ENCODE measurements at regions not wholly inside any gene's neighbourhood (a gene's known extent, or its start where the extent isn't known, plus 50 kb on each side); places are given as distances from the start of the nearest gene placed in this dataset.

DNA sequence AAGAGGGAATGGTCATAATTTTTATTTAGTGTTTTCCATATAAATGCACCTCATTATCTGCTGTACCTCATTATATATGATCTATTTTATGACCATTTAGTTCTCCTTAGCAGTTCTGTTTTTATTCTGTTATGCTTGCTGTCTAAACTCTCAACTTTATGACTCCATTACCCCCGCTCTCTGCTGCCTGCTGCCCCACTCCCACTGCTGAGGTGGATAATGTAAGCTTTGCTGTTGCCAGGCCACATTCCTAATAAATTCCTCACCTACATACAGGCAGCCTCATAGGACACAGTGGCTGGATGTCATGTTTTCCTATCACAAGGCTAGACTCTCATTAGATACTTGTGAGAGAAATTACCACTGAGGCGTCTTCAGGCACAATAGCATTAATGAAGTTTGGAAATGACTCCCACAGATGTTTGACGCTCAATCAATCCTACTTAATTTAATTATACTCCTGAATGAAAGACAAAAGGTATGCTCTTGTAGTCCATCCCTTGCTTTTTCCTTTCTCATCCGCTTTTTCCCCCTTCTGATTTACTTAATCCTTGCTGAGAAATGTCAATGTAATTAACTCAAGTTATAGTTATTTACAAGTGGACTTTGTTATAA is 497.5 kb upstream of the IGFBP7 start:
- no peak overlapping the region for H3K4ac ChIP-seq (ENCODE audit: low read depth, low read length)
- H2BK12ac ChIP-seq (ENCODE audit: insufficient read length, low read depth, low read length), result no peak overlapping the region
- H4K20me1 ChIP-seq (ENCODE audit: control insufficient read depth, insufficient read depth, insufficient read length), result no peaks in the 10 kb centered on the region
- WGBS (ENCODE audit: extremely low coverage, insufficient read length, low lambda C conversion rate), result no CpG with 5 or more reads among the region's 4 CpGs
- no peak overlapping the region for H3K27ac Mint-ChIP-seq
- H3K79me2 ChIP-seq (ENCODE audit: insufficient read depth, low read length), result no peaks in the 10 kb centered on the region
- DNase-seq, result no peak
- H2AK5ac ChIP-seq (ENCODE audit: insufficient read length, low read length), result no peak overlapping the region
- H3K4me1 Mint-ChIP-seq, result peaks cover 4 to 6% of the 10 kb centered on the region in 2 experiments; a peak in 3 of 4 replicates
- H4K91ac ChIP-seq (ENCODE audit: insufficient read length, low read depth, low read length), result no peak overlapping the region
- no peak overlapping the region for H4K5ac ChIP-seq (ENCODE audit: insufficient read length, low read depth, low read length)
- H3K14ac ChIP-seq (ENCODE audit: insufficient read depth, low read length), result no peak overlapping the region
- no peak overlapping the region for H2BK15ac ChIP-seq (ENCODE audit: low read depth, low read length)
- no peak overlapping the region for H3K4me2 ChIP-seq (ENCODE audit: insufficient read depth, insufficient read length, low read length)
- H2BK120ac ChIP-seq (ENCODE audit: low read depth, low read length, poor library complexity, severe bottlenecking), result no peak overlapping the region
- H3K27me3 ChIP-seq (ENCODE audit: insufficient read depth, low read length), result no peaks in the 10 kb centered on the region
- no peak overlapping the region for H2BK5ac ChIP-seq (ENCODE audit: insufficient read length, low read length)
- H3K27me3 Mint-ChIP-seq (ENCODE audit: low read depth), result no peaks in the 10 kb centered on the region
- H3K23ac ChIP-seq (ENCODE audit: insufficient read length, low read depth, low read length), result no peak overlapping the region
- H3K23me2 ChIP-seq (ENCODE audit: insufficient read length, low read depth, low read length, poor library complexity, severe bottlenecking), result no peaks in the 10 kb centered on the region
- no peak overlapping the region for H3T11ph ChIP-seq (ENCODE audit: low read length)
- H3K27ac ChIP-seq (ENCODE audit: insufficient read length, low read depth, low read length), result no peak overlapping the region
- H3K4me1 ChIP-seq (ENCODE audit: insufficient read depth, low read length), result no peaks in the 10 kb centered on the region
- no peaks in the 10 kb centered on the region for H3K79me1 ChIP-seq (ENCODE audit: insufficient read depth, low read depth, low read length, poor library complexity, severe bottlenecking)
- H2BK20ac ChIP-seq (ENCODE audit: low read depth, low read length, poor library complexity, severe bottlenecking), result no peak overlapping the region
- no peak overlapping the region for H3K18ac ChIP-seq (ENCODE audit: insufficient read length, low read depth, low read length)
- H3K56ac ChIP-seq (ENCODE audit: insufficient read length, low read depth, low read length), result no peak overlapping the region
- H3K4me3 Mint-ChIP-seq, result no peak overlapping the region
- no peak overlapping the region for H3K9ac ChIP-seq (ENCODE audit: extremely low read depth, insufficient read length, low read length)
- H3K9me3 ChIP-seq (ENCODE audit: control insufficient read depth, low read depth, low read length), result no peaks in the 10 kb centered on the region
- TF ChIP-seq, protein P1, sequence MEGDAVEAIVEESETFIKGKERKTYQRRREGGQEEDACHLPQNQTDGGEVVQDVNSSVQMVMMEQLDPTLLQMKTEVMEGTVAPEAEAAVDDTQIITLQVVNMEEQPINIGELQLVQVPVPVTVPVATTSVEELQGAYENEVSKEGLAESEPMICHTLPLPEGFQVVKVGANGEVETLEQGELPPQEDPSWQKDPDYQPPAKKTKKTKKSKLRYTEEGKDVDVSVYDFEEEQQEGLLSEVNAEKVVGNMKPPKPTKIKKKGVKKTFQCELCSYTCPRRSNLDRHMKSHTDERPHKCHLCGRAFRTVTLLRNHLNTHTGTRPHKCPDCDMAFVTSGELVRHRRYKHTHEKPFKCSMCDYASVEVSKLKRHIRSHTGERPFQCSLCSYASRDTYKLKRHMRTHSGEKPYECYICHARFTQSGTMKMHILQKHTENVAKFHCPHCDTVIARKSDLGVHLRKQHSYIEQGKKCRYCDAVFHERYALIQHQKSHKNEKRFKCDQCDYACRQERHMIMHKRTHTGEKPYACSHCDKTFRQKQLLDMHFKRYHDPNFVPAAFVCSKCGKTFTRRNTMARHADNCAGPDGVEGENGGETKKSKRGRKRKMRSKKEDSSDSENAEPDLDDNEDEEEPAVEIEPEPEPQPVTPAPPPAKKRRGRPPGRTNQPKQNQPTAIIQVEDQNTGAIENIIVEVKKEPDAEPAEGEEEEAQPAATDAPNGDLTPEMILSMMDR (conservative IDR thresholded peaks at IDR 0.05), result no peak
- H3K9me3 Mint-ChIP-seq, result no peaks in the 10 kb centered on the region
- H3K36me3 Mint-ChIP-seq (ENCODE audit: insufficient read depth in 1 of 3, low read depth in 3 of 3), result no peaks in the 10 kb centered on the region
- H2AFZ ChIP-seq (ENCODE audit: low read length), result no peak overlapping the region
- no peak overlapping the region for H4K8ac ChIP-seq (replicated peaks; ENCODE audit: insufficient read length, low read depth, low read length)
